ENCODE measurements at regions not wholly inside any gene's neighbourhood (a gene's known extent, or its start where the extent isn't known, plus 50 kb on each side); places are given as distances from the start of the nearest gene placed in this dataset.

GRCh38 chr9:80571953-80572352, 1000.2 kb downstream of the TLE4 start:
- Histone ChIP-seq H3K9me3 (ENCODE audit: control insufficient read depth in 3 of 3, low read length in 3 of 3) (peaks cover 0 to 4% (median 0%) of the 10 kb centered on the region in 3 donors), H3K4me1 (ENCODE audit: control insufficient read depth in 3 of 3, insufficient read depth in 3 of 3, low read length in 3 of 3) (no peaks in the 10 kb centered on the region), H3K27me3 (ENCODE audit: control insufficient read depth in 3 of 3, insufficient read depth in 3 of 3, low read length in 3 of 3) (no peaks in the 10 kb centered on the region), H3K4me3 (ENCODE audit: low read length in 3 of 3) (no peak overlapping the region), H3K27ac (ENCODE audit: low read depth, low read length) (no peak overlapping the region), H3K36me3 (ENCODE audit: control insufficient read depth in 3 of 3, insufficient read depth in 3 of 3, low read length in 3 of 3) (no peaks in the 10 kb centered on the region), H3K9ac (ENCODE audit: low read depth in 1 of 3, low read length in 3 of 3) (no peak overlapping the region)

- H3K4me1 ChIP-seq (ENCODE audit: control insufficient read depth in 3 of 3, insufficient read depth in 3 of 3, low read length in 3 of 3): no peaks in the 10 kb centered on the region
- no peak overlapping the region for H3K27ac ChIP-seq (ENCODE audit: low read depth, low read length)
- H3K27me3 ChIP-seq (ENCODE audit: control insufficient read depth in 3 of 3, insufficient read depth in 3 of 3, low read length in 3 of 3): no peaks in the 10 kb centered on the region
- no peaks in the 10 kb centered on the region for H3K36me3 ChIP-seq (ENCODE audit: control insufficient read depth in 3 of 3, insufficient read depth in 3 of 3, low read length in 3 of 3)
- no peak overlapping the region for H3K4me3 ChIP-seq (ENCODE audit: low read length in 3 of 3)
- peaks cover 0 to 4% (median 0%) of the 10 kb centered on the region in 3 donors for H3K9me3 ChIP-seq (ENCODE audit: control insufficient read depth in 3 of 3, low read length in 3 of 3)
- no peak overlapping the region for H3K9ac ChIP-seq (ENCODE audit: low read depth in 1 of 3, low read length in 3 of 3)
These were observed 997.5 kb downstream of the TLE4 start for GRCh38 chr9:80569236-80569635.

GRCh38 chr9:80561526-80561925, 989.8 kb downstream of the TLE4 start:
- Histone ChIP-seq H3K36me3 (ENCODE audit: control insufficient read depth in 3 of 3, insufficient read depth in 3 of 3, low read length in 3 of 3) (no peaks in the 10 kb centered on the region), H3K9ac (ENCODE audit: low read depth in 1 of 3, low read length in 3 of 3) (no peak overlapping the region), H3K27me3 (ENCODE audit: control insufficient read depth in 3 of 3, insufficient read depth in 3 of 3, low read length in 3 of 3) (no peaks in the 10 kb centered on the region), H3K4me1 (ENCODE audit: control insufficient read depth in 3 of 3, insufficient read depth in 3 of 3, low read length in 3 of 3) (no peaks in the 10 kb centered on the region), H3K27ac (ENCODE audit: low read depth, low read length) (no peak overlapping the region), H3K4me3 (ENCODE audit: low read length in 3 of 3) (no peak overlapping the region), H3K9me3 (ENCODE audit: control insufficient read depth in 3 of 3, low read length in 3 of 3) (no peaks in the 10 kb centered on the region)

- Histone ChIP-seq H3K4me3 (ENCODE audit: low read length in 3 of 3) (no peak overlapping the region), H3K27me3 (ENCODE audit: control insufficient read depth in 3 of 3, insufficient read depth in 3 of 3, low read length in 3 of 3) (no peaks in the 10 kb centered on the region), H3K36me3 (ENCODE audit: control insufficient read depth in 3 of 3, insufficient read depth in 3 of 3, low read length in 3 of 3) (no peaks in the 10 kb centered on the region), H3K9me3 (ENCODE audit: control insufficient read depth in 3 of 3, low read length in 3 of 3) (no peaks in the 10 kb centered on the region), H3K9ac (ENCODE audit: low read depth in 1 of 3, low read length in 3 of 3) (no peak overlapping the region), H3K4me1 (ENCODE audit: control insufficient read depth in 3 of 3, insufficient read depth in 3 of 3, low read length in 3 of 3) (no peaks in the 10 kb centered on the region), H3K27ac (ENCODE audit: low read depth, low read length) (no peak overlapping the region)
These were observed 989.2 kb downstream of the TLE4 start for GRCh38 chr9:80560976-80561375.

GRCh38 chr9:80557256-80557655, 985.5 kb downstream of the TLE4 start:
- Histone ChIP-seq H3K9me3 (ENCODE audit: control insufficient read depth in 3 of 3, low read length in 3 of 3) (no peaks in the 10 kb centered on the region), H3K36me3 (ENCODE audit: control insufficient read depth in 3 of 3, insufficient read depth in 3 of 3, low read length in 3 of 3) (no peaks in the 10 kb centered on the region), H3K27ac (ENCODE audit: low read depth, low read length) (no peak overlapping the region), H3K9ac (ENCODE audit: low read depth in 1 of 3, low read length in 3 of 3) (no peak overlapping the region), H3K4me3 (ENCODE audit: low read length in 3 of 3) (no peak overlapping the region), H3K4me1 (ENCODE audit: control insufficient read depth in 3 of 3, insufficient read depth in 3 of 3, low read length in 3 of 3) (no peaks in the 10 kb centered on the region), H3K27me3 (ENCODE audit: control insufficient read depth in 3 of 3, insufficient read depth in 3 of 3, low read length in 3 of 3) (no peaks in the 10 kb centered on the region)

GRCh38 chr9:80556631-80557030, 984.9 kb downstream of the TLE4 start:
- H3K4me1 ChIP-seq (ENCODE audit: control insufficient read depth in 3 of 3, insufficient read depth in 3 of 3, low read length in 3 of 3): no peaks in the 10 kb centered on the region
- no peaks in the 10 kb centered on the region for H3K9me3 ChIP-seq (ENCODE audit: control insufficient read depth in 3 of 3, low read length in 3 of 3)
- H3K36me3 ChIP-seq (ENCODE audit: control insufficient read depth in 3 of 3, insufficient read depth in 3 of 3, low read length in 3 of 3): no peaks in the 10 kb centered on the region
- H3K9ac ChIP-seq (ENCODE audit: low read depth in 1 of 3, low read length in 3 of 3): no peak overlapping the region
- H3K27ac ChIP-seq (ENCODE audit: low read depth, low read length): no peak overlapping the region
- H3K4me3 ChIP-seq (ENCODE audit: low read length in 3 of 3): no peak overlapping the region
- H3K27me3 ChIP-seq (ENCODE audit: control insufficient read depth in 3 of 3, insufficient read depth in 3 of 3, low read length in 3 of 3): no peaks in the 10 kb centered on the region

- Histone ChIP-seq H3K27ac (ENCODE audit: low read depth, low read length) (no peak overlapping the region), H3K9me3 (ENCODE audit: control insufficient read depth in 3 of 3, low read length in 3 of 3) (no peaks in the 10 kb centered on the region), H3K36me3 (ENCODE audit: control insufficient read depth in 3 of 3, insufficient read depth in 3 of 3, low read length in 3 of 3) (no peaks in the 10 kb centered on the region), H3K4me3 (ENCODE audit: low read length in 3 of 3) (no peak overlapping the region), H3K4me1 (ENCODE audit: control insufficient read depth in 3 of 3, insufficient read depth in 3 of 3, low read length in 3 of 3) (no peaks in the 10 kb centered on the region), H3K9ac (ENCODE audit: low read depth in 1 of 3, low read length in 3 of 3) (no peak overlapping the region), H3K27me3 (ENCODE audit: control insufficient read depth in 3 of 3, insufficient read depth in 3 of 3, low read length in 3 of 3) (no peaks in the 10 kb centered on the region)
These were observed 984.1 kb downstream of the TLE4 start for GRCh38 chr9:80555782-80556325.

GRCh38 chr9:80554856-80555255, 983.1 kb downstream of the TLE4 start:
- Histone ChIP-seq H3K27me3 (ENCODE audit: control insufficient read depth in 3 of 3, insufficient read depth in 3 of 3, low read length in 3 of 3) (no peaks in the 10 kb centered on the region), H3K4me1 (ENCODE audit: control insufficient read depth in 3 of 3, insufficient read depth in 3 of 3, low read length in 3 of 3) (no peaks in the 10 kb centered on the region), H3K36me3 (ENCODE audit: control insufficient read depth in 3 of 3, insufficient read depth in 3 of 3, low read length in 3 of 3) (no peaks in the 10 kb centered on the region), H3K4me3 (ENCODE audit: low read length in 3 of 3) (no peak overlapping the region), H3K27ac (ENCODE audit: low read depth, low read length) (no peak overlapping the region), H3K9me3 (ENCODE audit: control insufficient read depth in 3 of 3, low read length in 3 of 3) (no peaks in the 10 kb centered on the region), H3K9ac (ENCODE audit: low read depth in 1 of 3, low read length in 3 of 3) (no peak overlapping the region)

- no peaks in the 10 kb centered on the region for H3K27me3 ChIP-seq (ENCODE audit: control insufficient read depth in 3 of 3, insufficient read depth in 3 of 3, low read length in 3 of 3)
These were observed 982.5 kb downstream of the TLE4 start for GRCh38 chr9:80554301-80554700.

GRCh38 chr9:80552931-80553330, 981.2 kb downstream of the TLE4 start:
- no peak overlapping the region for H3K4me3 ChIP-seq (ENCODE audit: low read length in 3 of 3)
- no peak overlapping the region for H3K27ac ChIP-seq (ENCODE audit: low read depth, low read length)
- no peaks in the 10 kb centered on the region for H3K4me1 ChIP-seq (ENCODE audit: control insufficient read depth in 3 of 3, insufficient read depth in 3 of 3, low read length in 3 of 3)
- no peaks in the 10 kb centered on the region for H3K36me3 ChIP-seq (ENCODE audit: control insufficient read depth in 3 of 3, insufficient read depth in 3 of 3, low read length in 3 of 3)
- no peak overlapping the region for H3K9ac ChIP-seq (ENCODE audit: low read depth in 1 of 3, low read length in 3 of 3)
- no peaks in the 10 kb centered on the region for H3K27me3 ChIP-seq (ENCODE audit: control insufficient read depth in 3 of 3, insufficient read depth in 3 of 3, low read length in 3 of 3)
- H3K9me3 ChIP-seq (ENCODE audit: control insufficient read depth in 3 of 3, low read length in 3 of 3): no peaks in the 10 kb centered on the region

More at GRCh38 chr9:80554301-80554700, 982.5 kb downstream of the TLE4 start:
- no peak overlapping the region for H3K27ac ChIP-seq (ENCODE audit: low read depth, low read length)
- H3K9me3 ChIP-seq (ENCODE audit: control insufficient read depth in 3 of 3, low read length in 3 of 3): no peaks in the 10 kb centered on the region
- no peak overlapping the region for H3K4me3 ChIP-seq (ENCODE audit: low read length in 3 of 3)
- no peak overlapping the region for H3K9ac ChIP-seq (ENCODE audit: low read depth in 1 of 3, low read length in 3 of 3)
- H3K36me3 ChIP-seq (ENCODE audit: control insufficient read depth in 3 of 3, insufficient read depth in 3 of 3, low read length in 3 of 3): no peaks in the 10 kb centered on the region
- H3K4me1 ChIP-seq (ENCODE audit: control insufficient read depth in 3 of 3, insufficient read depth in 3 of 3, low read length in 3 of 3): no peaks in the 10 kb centered on the region

- Histone ChIP-seq H3K9me3 (ENCODE audit: control insufficient read depth in 3 of 3, low read length in 3 of 3) (no peaks in the 10 kb centered on the region), H3K36me3 (ENCODE audit: control insufficient read depth in 3 of 3, insufficient read depth in 3 of 3, low read length in 3 of 3) (no peaks in the 10 kb centered on the region), H3K9ac (ENCODE audit: low read depth in 1 of 3, low read length in 3 of 3) (no peak overlapping the region), H3K27ac (ENCODE audit: low read depth, low read length) (no peak overlapping the region), H3K27me3 (ENCODE audit: control insufficient read depth in 3 of 3, insufficient read depth in 3 of 3, low read length in 3 of 3) (no peaks in the 10 kb centered on the region), H3K4me3 (ENCODE audit: low read length in 3 of 3) (no peak overlapping the region), H3K4me1 (ENCODE audit: control insufficient read depth in 3 of 3, insufficient read depth in 3 of 3, low read length in 3 of 3) (no peaks in the 10 kb centered on the region)
These were observed 978.4 kb downstream of the TLE4 start for GRCh38 chr9:80550181-80550580.
